HEK293 (cell line): ENCODE measurements at regions not wholly inside any gene's neighbourhood (a gene's known extent, or its start where the extent isn't known, plus 50 kb on each side); places are given as distances from the start of the nearest gene placed in this dataset.

Experiments used
- PRDM2 ChIP-seq: fragments of 450-650 bp; formaldehyde crosslinking; IDR thresholded peaks from 2 replicates; pipeline ENCODE4 v1.5.1; 2016; ENCODE audit warnings: missing biosample characterization, missing genetic modification characterization, borderline replicate concordance
- REPIN1 ChIP-seq: fragments of 450-650 bp; formaldehyde crosslinking; IDR thresholded peaks from 2 replicates; pipeline ENCODE4 v1.5.1; 2017; ENCODE audit warnings: missing biosample characterization, missing genetic modification characterization, low read depth
- SP3 ChIP-seq: fragments of 450-650 bp; formaldehyde crosslinking; IDR thresholded peaks from 2 replicates; pipeline ENCODE4 v1.5.1; 2016; ENCODE audit warnings: missing biosample characterization, missing genetic modification characterization
- SP7 ChIP-seq: fragments of 450-650 bp; formaldehyde crosslinking; IDR thresholded peaks from 2 replicates; pipeline ENCODE4 v1.5.1; 2016; ENCODE audit warnings: missing biosample characterization, missing genetic modification characterization
- ZBTB11 ChIP-seq: fragments of 450-650 bp; formaldehyde crosslinking; conservative IDR thresholded peaks from 2 replicates; pipeline ENCODE4 v1.5.1; 2016; ENCODE audit warnings: low read depth, missing biosample characterization, missing genetic modification characterization
- ZBTB21 ChIP-seq: fragments of 450-650 bp; formaldehyde crosslinking; IDR thresholded peaks from 2 replicates; pipeline ENCODE4 v1.5.1; 2017; ENCODE audit warnings: missing biosample characterization, missing genetic modification characterization
- ZBTB44 ChIP-seq: fragments of 450-650 bp; IDR thresholded peaks from 2 replicates; pipeline ENCODE4 v1.5.1; 2018; ENCODE audit warnings: missing biosample characterization, mild to moderate bottlenecking, missing genetic modification characterization
- ZNF324 ChIP-seq: fragments of 450-650 bp; formaldehyde crosslinking; IDR thresholded peaks from 2 replicates; pipeline ENCODE4 v1.5.1; 2016; ENCODE audit warnings: missing biosample characterization, missing genetic modification characterization
- ZNF354C ChIP-seq: fragments of 450-650 bp; formaldehyde crosslinking; IDR thresholded peaks from 2 replicates; pipeline ENCODE4 v1.5.1; 2016; ENCODE audit warnings: missing biosample characterization, missing genetic modification characterization, low read depth, borderline replicate concordance
- ZNF394 ChIP-seq: fragments of 450-650 bp; formaldehyde crosslinking; IDR thresholded peaks from 2 replicates; pipeline ENCODE4 v1.5.1; 2016; ENCODE audit warnings: missing biosample characterization, missing genetic modification characterization, mild to moderate bottlenecking, moderate library complexity, borderline replicate concordance
- ZNF433 ChIP-seq: fragments of 450-650 bp; formaldehyde crosslinking; IDR thresholded peaks from 2 replicates; pipeline ENCODE4 v1.5.1; 2016; ENCODE audit warnings: missing biosample characterization, missing genetic modification characterization, low read depth
- ZNF629 ChIP-seq: fragments of 450-650 bp; formaldehyde crosslinking; IDR thresholded peaks from 2 replicates; pipeline ENCODE4 v1.5.1; 2017; ENCODE audit warnings: missing biosample characterization, missing genetic modification characterization
- ZNF639 ChIP-seq: fragments of 450-650 bp; formaldehyde crosslinking; IDR thresholded peaks from 2 replicates; pipeline ENCODE4 v1.5.1; 2016; ENCODE audit warnings: missing biosample characterization, missing genetic modification characterization
- ZNF768 ChIP-seq: fragments of 450-650 bp; formaldehyde crosslinking; IDR thresholded peaks from 2 replicates; pipeline ENCODE4 v1.5.1; 2018; ENCODE audit warnings: missing biosample characterization, mild to moderate bottlenecking, missing genetic modification characterization
- ZXDB ChIP-seq: fragments of 450-650 bp; formaldehyde crosslinking; IDR thresholded peaks from 2 replicates; pipeline ENCODE4 v1.5.1; 2016; ENCODE audit warnings: missing biosample characterization, missing genetic modification characterization
- TF ChIP-seq, protein P1 (sequence below): fragments of 450-650 bp; formaldehyde crosslinking; IDR thresholded peaks from 2 replicates; pipeline ENCODE4 v1.5.1; 2016; ENCODE audit warnings: missing biosample characterization, missing genetic modification characterization
- TF ChIP-seq, protein P2 (sequence below): fragments of 450-650 bp; formaldehyde crosslinking; conservative IDR thresholded peaks from 2 replicates; pipeline ENCODE4 v1.5.1; 2016; ENCODE audit warnings: low read depth, missing biosample characterization, missing genetic modification characterization

GRCh38 chr5:57692582-57693487 is 210.2 kb upstream of the ACTBL2 start (continued):
- TF ChIP-seq ZBTB11 (tag by site-specific recombination) (no peak), ZNF768 (tag by site-specific recombination) (0 out of 2 replicates have a peak, but pooled peaks have one; percentile 60), ZNF324 (tag by site-specific recombination) (peak; percentile 83; the same call in 1 of the 2 replicates), SP7 (tag by site-specific recombination) (peak; percentile 64), ZNF354C (tag by site-specific recombination) (no peak), ZNF394 (tag by site-specific recombination) (no peak), ZNF639 (tag by site-specific recombination) (no peak), PRDM2 (tag by site-specific recombination) (no peak), ZXDB (tag by site-specific recombination) (0 out of 2 replicates have a peak, but pooled peaks have one; percentile 40), ZBTB44 (tag by site-specific recombination) (no peak), ZNF629 (tag by site-specific recombination) (peak; percentile 67), ZBTB21 (tag by site-specific recombination) (0 out of 2 replicates have a peak, but pooled peaks have one; percentile 16), REPIN1 (tag by site-specific recombination) (no peak), SP3 (tag by site-specific recombination) (no peak), ZNF433 (no peak)
- TF ChIP-seq, protein P1, sequence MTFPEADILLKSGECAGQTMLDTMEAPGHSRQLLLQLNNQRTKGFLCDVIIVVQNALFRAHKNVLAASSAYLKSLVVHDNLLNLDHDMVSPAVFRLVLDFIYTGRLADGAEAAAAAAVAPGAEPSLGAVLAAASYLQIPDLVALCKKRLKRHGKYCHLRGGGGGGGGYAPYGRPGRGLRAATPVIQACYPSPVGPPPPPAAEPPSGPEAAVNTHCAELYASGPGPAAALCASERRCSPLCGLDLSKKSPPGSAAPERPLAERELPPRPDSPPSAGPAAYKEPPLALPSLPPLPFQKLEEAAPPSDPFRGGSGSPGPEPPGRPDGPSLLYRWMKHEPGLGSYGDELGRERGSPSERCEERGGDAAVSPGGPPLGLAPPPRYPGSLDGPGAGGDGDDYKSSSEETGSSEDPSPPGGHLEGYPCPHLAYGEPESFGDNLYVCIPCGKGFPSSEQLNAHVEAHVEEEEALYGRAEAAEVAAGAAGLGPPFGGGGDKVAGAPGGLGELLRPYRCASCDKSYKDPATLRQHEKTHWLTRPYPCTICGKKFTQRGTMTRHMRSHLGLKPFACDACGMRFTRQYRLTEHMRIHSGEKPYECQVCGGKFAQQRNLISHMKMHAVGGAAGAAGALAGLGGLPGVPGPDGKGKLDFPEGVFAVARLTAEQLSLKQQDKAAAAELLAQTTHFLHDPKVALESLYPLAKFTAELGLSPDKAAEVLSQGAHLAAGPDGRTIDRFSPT (tag by site-specific recombination), result peak; percentile 66
- TF ChIP-seq, protein P2, sequence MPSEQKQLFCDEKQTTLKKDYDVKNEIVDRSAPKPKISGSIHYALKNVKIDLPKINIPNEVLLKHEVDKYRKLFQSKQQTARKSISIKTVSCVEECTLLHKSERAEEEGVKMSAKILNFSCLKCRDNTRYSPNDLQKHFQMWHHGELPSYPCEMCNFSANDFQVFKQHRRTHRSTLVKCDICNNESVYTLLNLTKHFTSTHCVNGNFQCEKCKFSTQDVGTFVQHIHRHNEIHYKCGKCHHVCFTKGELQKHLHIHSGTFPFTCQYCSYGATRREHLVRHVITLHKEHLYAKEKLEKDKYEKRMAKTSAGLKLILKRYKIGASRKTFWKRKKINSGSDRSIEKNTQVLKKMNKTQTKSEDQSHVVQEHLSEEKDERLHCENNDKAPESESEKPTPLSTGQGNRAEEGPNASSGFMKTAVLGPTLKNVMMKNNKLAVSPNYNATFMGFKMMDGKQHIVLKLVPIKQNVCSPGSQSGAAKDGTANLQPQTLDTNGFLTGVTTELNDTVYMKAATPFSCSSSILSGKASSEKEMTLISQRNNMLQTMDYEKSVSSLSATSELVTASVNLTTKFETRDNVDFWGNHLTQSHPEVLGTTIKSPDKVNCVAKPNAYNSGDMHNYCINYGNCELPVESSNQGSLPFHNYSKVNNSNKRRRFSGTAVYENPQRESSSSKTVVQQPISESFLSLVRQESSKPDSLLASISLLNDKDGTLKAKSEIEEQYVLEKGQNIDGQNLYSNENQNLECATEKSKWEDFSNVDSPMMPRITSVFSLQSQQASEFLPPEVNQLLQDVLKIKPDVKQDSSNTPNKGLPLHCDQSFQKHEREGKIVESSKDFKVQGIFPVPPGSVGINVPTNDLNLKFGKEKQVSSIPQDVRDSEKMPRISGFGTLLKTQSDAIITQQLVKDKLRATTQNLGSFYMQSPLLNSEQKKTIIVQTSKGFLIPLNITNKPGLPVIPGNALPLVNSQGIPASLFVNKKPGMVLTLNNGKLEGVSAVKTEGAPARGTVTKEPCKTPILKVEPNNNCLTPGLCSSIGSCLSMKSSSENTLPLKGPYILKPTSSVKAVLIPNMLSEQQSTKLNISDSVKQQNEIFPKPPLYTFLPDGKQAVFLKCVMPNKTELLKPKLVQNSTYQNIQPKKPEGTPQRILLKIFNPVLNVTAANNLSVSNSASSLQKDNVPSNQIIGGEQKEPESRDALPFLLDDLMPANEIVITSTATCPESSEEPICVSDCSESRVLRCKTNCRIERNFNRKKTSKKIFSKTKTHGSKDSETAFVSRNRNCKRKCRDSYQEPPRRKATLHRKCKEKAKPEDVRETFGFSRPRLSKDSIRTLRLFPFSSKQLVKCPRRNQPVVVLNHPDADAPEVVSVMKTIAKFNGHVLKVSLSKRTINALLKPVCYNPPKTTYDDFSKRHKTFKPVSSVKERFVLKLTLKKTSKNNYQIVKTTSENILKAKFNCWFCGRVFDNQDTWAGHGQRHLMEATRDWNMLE (tag by site-specific recombination), result 0 out of 2 replicates have a peak, but pooled peaks have one; percentile 30
